CD4-positive, alpha-beta T cell (primary cell): ENCODE measurements at regions not wholly inside any gene's neighbourhood (a gene's known extent, or its start where the extent isn't known, plus 50 kb on each side); places are given as distances from the start of the nearest gene placed in this dataset.

Experiments
- ATAC-seq: fragments of 200-7000 bp; cut with Tn5 transposase; one replicate; pipeline ENCODE4 v1.10.0; 2022; ENCODE audit warnings: mild to moderate bottlenecking; ENCODE audit not compliant: poor library complexity
- CTCF ChIA-PET: fragments of 350-600 bp; sonication (Branson Sonifier 250); formaldehyde crosslinking; loops from one replicate; lab custom pipeline; 2021; ENCODE audit warnings: antibody characterized with exemption, inconsistent platforms; lab: Charles Lee
- POLR2A ChIA-PET: fragments of 350-600 bp; sonication (Branson Sonifier 250); formaldehyde crosslinking; loops from one replicate; lab custom pipeline; 2021; ENCODE audit warnings: antibody characterized with exemption, inconsistent platforms; lab: Charles Lee
- DNase-seq, 14 experiments: peaks; one replicate each; pipeline ENCODE4 v3.0.0-alpha.2; 2013 to 2020; ENCODE audit warnings: mixed read lengths in 2 of 14
- H3K27ac ChIP-seq, 2 donors: one replicate each; pipeline versions ENCODE4 v1.5.1 to v1.7.0; 2013; ENCODE audit warnings: low read length in 2 of 2, low read depth in 1 of 2, mild to moderate bottlenecking in 1 of 2
- H3K27me3 ChIP-seq, 2 experiments: 1 replicate in 1 of 2; 2 replicates in 1 of 2; pipeline versions ENCODE4 v1.6.1 to v1.7.0; 2013; ENCODE audit warnings: low read length in 2 of 2, control low read depth in 1 of 2, mild to moderate bottlenecking in 1 of 2, moderate library complexity in 1 of 2; ENCODE audit not compliant: insufficient read depth in 2 of 2, control insufficient read depth in 1 of 2
- H3K36me3 ChIP-seq: one replicate; pipeline ENCODE4 v1.6.1; 2013; ENCODE audit warnings: low read length, control low read depth; ENCODE audit not compliant: insufficient read depth
- H3K4me1 ChIP-seq: one replicate; pipeline ENCODE4 v1.6.1; 2013; ENCODE audit warnings: low read length, control low read depth; ENCODE audit not compliant: insufficient read depth
- H3K4me3 ChIP-seq: one replicate; pipeline ENCODE4 v1.5.1; 2013; ENCODE audit warnings: mild to moderate bottlenecking, low read length, moderate library complexity
- H3K9me3 ChIP-seq, 2 experiments: 1 replicate in 1 of 2; 2 replicates in 1 of 2; pipeline versions ENCODE4 v1.6.1 to v1.7.0; 2013; ENCODE audit warnings: low read length in 2 of 2, mild to moderate bottlenecking in 2 of 2, control low read depth in 1 of 2, moderate library complexity in 1 of 2; ENCODE audit not compliant: control insufficient read depth in 1 of 2, insufficient read depth in 1 of 2
- H3K27ac Mint-ChIP-seq: one replicate; pipeline ENCODE4 v1.8.0; 2020; ENCODE audit warnings: mixed read lengths
- H3K27me3 Mint-ChIP-seq: one replicate; pipeline ENCODE4 v1.8.0; 2021; ENCODE audit warnings: mixed read lengths
- H3K36me3 Mint-ChIP-seq: one replicate; pipeline ENCODE4 v1.8.0; 2021; ENCODE audit warnings: low read depth, mixed read lengths
- H3K4me1 Mint-ChIP-seq: one replicate; pipeline ENCODE4 v1.8.0; 2021; ENCODE audit warnings: low read depth, mixed read lengths
- H3K4me3 Mint-ChIP-seq: one replicate; pipeline ENCODE4 v1.8.0; 2020; ENCODE audit warnings: mild to moderate bottlenecking, mixed read lengths
- H3K9me3 Mint-ChIP-seq: one replicate; pipeline ENCODE4 v1.8.0; 2020; ENCODE audit warnings: mixed read lengths
- CTCF ChIP-seq: fragments of 200-600 bp; IDR thresholded peaks from one replicate; pipeline ENCODE4 v1.8.0; 2022; ENCODE audit warnings: antibody characterized with exemption, mild to moderate bottlenecking
- intact Hi-C, 2 experiments: fragments of 100-400 bp; cut with DNase I in 1 of 2; cut with micrococcal nuclease in 1 of 2; formaldehyde crosslinking; loops; one replicate each; pipeline versions ENCODE4 v1.15.1 to v1.9.0; 2023 to 2025; cut with DNase I, micrococcal nuclease

- no peak for TF ChIP-seq CTCF
- H3K27ac Mint-ChIP-seq, result no peak overlapping the region
- H3K36me3 ChIP-seq, result no peaks in the 10 kb centered on the region
- CTCF ChIA-PET, result no interaction called here
- H3K36me3 Mint-ChIP-seq, result no peaks in the 10 kb centered on the region
- DNase-seq, result no peak
- no peaks in the 10 kb centered on the region for H3K27me3 ChIP-seq
- POLR2A ChIA-PET, result no interaction called here
- H3K27ac ChIP-seq, result no peak overlapping the region
- H3K4me1 Mint-ChIP-seq, result no peaks in the 10 kb centered on the region
- intact Hi-C loops, result no loop called here
- H3K4me3 ChIP-seq, result no peak overlapping the region
- ATAC-seq, result no peak
- H3K4me1 ChIP-seq, result no peaks in the 10 kb centered on the region
- H3K9me3 Mint-ChIP-seq, result no peaks in the 10 kb centered on the region
- H3K4me3 Mint-ChIP-seq, result no peak overlapping the region
- H3K9me3 ChIP-seq, result no peaks in the 10 kb centered on the region
- peaks cover 4% of the 10 kb centered on the region for H3K27me3 Mint-ChIP-seq
These were observed 403.1 kb downstream of the ADRA2A start for GRCh38 chr10:111479966-111480365.

DNA sequence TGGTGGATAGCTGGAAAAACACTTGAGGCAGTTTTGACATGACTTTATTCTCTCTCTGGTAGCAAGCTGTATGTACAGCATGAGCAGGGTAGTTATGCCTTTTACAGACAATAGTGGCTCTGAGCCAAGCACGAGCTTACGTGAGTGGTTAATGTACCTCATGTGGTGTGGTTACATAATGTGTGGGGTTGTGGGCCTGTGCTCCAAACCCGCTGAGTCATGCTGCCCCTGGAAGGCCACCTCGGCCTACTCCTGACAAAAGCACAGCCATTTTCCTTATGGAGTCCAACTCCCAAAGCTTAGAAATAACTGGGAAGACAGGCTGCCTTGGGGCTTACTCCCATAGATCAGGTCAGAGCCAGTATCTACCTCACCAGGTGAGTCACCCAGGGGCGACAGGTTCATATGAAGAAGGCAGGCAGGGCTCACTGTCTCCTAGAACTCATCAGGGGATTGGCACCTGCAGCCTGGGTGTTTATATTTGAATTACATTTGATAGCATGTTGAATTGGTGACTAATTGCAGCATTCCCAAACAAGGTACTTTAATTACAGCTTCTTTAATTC, 404.5 kb downstream of the ADRA2A start:
- Mint-ChIP-seq H3K4me1 (no peaks in the 10 kb centered on the region), H3K9me3 (no peaks in the 10 kb centered on the region), H3K36me3 (no peaks in the 10 kb centered on the region), H3K27me3 (peaks cover 4% of the 10 kb centered on the region), H3K4me3 (no peak overlapping the region), H3K27ac (no peak overlapping the region)
- H3K4me1 ChIP-seq, result no peaks in the 10 kb centered on the region
- no peak overlapping the region for H3K27ac ChIP-seq
- POLR2A ChIA-PET, result no interaction called here
- H3K4me3 ChIP-seq, result no peak overlapping the region
- no peak for DNase-seq
- ATAC-seq, result no peak
- no peak for TF ChIP-seq CTCF
- H3K9me3 ChIP-seq, result no peaks in the 10 kb centered on the region
- H3K27me3 ChIP-seq, result no peaks in the 10 kb centered on the region
- CTCF ChIA-PET, result no interaction called here
- no peaks in the 10 kb centered on the region for H3K36me3 ChIP-seq
- intact Hi-C loops, result no loop called here

DNA sequence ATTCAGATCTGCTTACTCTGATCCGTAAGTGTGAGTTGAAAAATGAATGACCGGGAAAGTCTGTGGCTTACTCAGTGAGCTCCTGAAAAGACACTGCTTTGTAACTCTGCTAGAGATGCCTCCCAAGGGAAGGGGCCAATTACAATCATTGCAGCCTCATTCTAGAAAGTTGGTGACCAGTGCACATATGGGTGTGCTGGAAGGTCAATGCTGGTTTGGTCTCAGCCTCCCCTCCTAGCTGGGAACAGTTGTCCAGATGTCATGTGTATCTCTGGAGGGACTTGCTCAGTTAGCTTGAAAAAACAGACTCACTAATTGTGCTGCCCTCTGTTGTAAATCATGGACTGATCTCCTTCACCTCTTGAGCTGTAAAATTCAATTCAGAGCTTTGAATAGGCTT, 405.0 kb downstream of the ADRA2A start:
- Mint-ChIP-seq H3K4me3 (no peak overlapping the region), H3K4me1 (no peaks in the 10 kb centered on the region), H3K9me3 (no peaks in the 10 kb centered on the region), H3K27ac (no peak overlapping the region), H3K27me3 (peaks cover 4% of the 10 kb centered on the region), H3K36me3 (no peaks in the 10 kb centered on the region)
- no peaks in the 10 kb centered on the region for H3K36me3 ChIP-seq
- ATAC-seq (no peak), DNase-seq (no peak)
- H3K27ac ChIP-seq, result no peak overlapping the region
- H3K27me3 ChIP-seq, result no peaks in the 10 kb centered on the region
- ChIA-PET CTCF (interaction anchor here (0.7 kb wide), 1 partner anchor 8 kb away, joined by 3 read pairs; no protein-coding TSS in a partner anchor), POLR2A (no interaction called here)
- intact Hi-C loops, result no loop called here
- H3K4me3 ChIP-seq, result no peak overlapping the region
- no peaks in the 10 kb centered on the region for H3K4me1 ChIP-seq
- no peak for TF ChIP-seq CTCF
- no peaks in the 10 kb centered on the region for H3K9me3 ChIP-seq
